Prostate gland (tissue), 2 donors: ENCODE measurements at regions not wholly inside any gene's neighbourhood (a gene's known extent, or its start where the extent isn't known, plus 50 kb on each side); places are given as distances from the start of the nearest gene placed in this dataset.

Experiments
- DNase-seq: peaks from one replicate; pipeline ENCODE4 v3.0.0-alpha.2; 2019; ENCODE audit warnings: low spot score
- H3K27ac ChIP-seq, 2 donors: fragments of 200-600 bp; sonication (generic); 2 replicates each; pipeline ENCODE4 v1.5.1; 2017 to 2019
- H3K27me3 ChIP-seq: fragments of 200-600 bp; sonication (generic); replicated peaks from 2 replicates; pipeline ENCODE4 v1.5.1; 2019; ENCODE audit not compliant: insufficient read depth
- H3K36me3 ChIP-seq, 2 donors: fragments of 200-600 bp; sonication (generic); 1 replicate in 1 of 2; 2 replicates in 1 of 2; pipeline versions ENCODE4 v1.5.1 to v1.8.1; 2017 to 2019
- H3K4me1 ChIP-seq: fragments of 200-600 bp; sonication (generic); replicated peaks from 2 replicates; pipeline ENCODE4 v1.5.1; 2019
- H3K4me3 ChIP-seq, 2 donors: fragments of 200-600 bp; sonication (generic); 2 replicates each; pipeline ENCODE4 v1.5.1; 2017 to 2019
- H3K9me3 ChIP-seq: fragments of 200-600 bp; sonication (generic); 2 replicates; pipeline ENCODE4 v1.5.1; 2017
- POLR2A ChIP-seq: fragments of 450-650 bp; IDR thresholded peaks from one replicate; pipeline ENCODE4 v1.6.1; 2016; ENCODE audit warnings: antibody characterized with exemption, mild to moderate bottlenecking
- POLR2AphosphoS5 ChIP-seq: sonication (generic); formaldehyde crosslinking; IDR thresholded peaks from one replicate; pipeline ENCODE4 v1.6.1; 2017; ENCODE audit warnings: antibody characterized with exemption
- WGBS: methylation state at CpG from one replicate; pipeline ENCODE4 v1.1.5; 2018; 5-methylcytosine and 5-hydroxymethylcytosine counted together
- intact Hi-C: fragments of 100-400 bp; cut with DNase I; formaldehyde crosslinking; loops from one replicate; pipeline ENCODE4 v1.14.2; 2022
- TF ChIP-seq, protein P1 (sequence below), 4 experiments: fragments of 200-600 bp in 2 of 4; fragments of 450-650 bp in 2 of 4; sonication (generic) in 2 of 4; IDR thresholded peaks; 1 replicate in 3 of 4; 2 replicates in 1 of 4; pipeline ENCODE4 v1.5.1; 2016 to 2019; ENCODE audit warnings: antibody characterized with exemption in 4 of 4, mild to moderate bottlenecking in 2 of 4, moderate library complexity in 2 of 4

DNA sequence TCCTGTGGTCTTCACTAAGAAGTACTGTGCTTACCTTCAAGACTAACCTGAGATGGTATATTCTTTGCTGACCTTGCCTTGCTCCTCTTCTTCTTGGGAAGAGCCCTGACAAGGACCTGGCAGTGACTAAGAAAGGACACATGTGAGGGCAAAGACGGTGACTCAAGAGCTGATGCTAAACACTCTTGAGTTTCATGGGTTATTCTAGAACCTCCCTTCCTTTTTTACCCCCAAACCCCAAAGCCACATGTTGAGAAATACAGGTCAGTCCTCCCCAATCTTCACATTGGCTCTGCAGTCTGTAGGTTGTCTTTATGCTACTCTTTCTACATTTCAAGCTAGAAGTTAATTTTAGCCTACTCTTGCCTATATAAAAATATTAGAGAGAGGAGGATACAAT, 200.6 kb downstream of the SEMA6D start:
- no peak for DNase-seq
- Histone ChIP-seq H3K27me3 (no peaks in the 10 kb centered on the region), H3K27ac (no peak overlapping the region), H3K36me3 (no peaks in the 10 kb centered on the region), H3K4me3 (no peak overlapping the region), H3K4me1 (no peaks in the 10 kb centered on the region), H3K9me3 (no peaks in the 10 kb centered on the region)
- TF ChIP-seq, protein P1, sequence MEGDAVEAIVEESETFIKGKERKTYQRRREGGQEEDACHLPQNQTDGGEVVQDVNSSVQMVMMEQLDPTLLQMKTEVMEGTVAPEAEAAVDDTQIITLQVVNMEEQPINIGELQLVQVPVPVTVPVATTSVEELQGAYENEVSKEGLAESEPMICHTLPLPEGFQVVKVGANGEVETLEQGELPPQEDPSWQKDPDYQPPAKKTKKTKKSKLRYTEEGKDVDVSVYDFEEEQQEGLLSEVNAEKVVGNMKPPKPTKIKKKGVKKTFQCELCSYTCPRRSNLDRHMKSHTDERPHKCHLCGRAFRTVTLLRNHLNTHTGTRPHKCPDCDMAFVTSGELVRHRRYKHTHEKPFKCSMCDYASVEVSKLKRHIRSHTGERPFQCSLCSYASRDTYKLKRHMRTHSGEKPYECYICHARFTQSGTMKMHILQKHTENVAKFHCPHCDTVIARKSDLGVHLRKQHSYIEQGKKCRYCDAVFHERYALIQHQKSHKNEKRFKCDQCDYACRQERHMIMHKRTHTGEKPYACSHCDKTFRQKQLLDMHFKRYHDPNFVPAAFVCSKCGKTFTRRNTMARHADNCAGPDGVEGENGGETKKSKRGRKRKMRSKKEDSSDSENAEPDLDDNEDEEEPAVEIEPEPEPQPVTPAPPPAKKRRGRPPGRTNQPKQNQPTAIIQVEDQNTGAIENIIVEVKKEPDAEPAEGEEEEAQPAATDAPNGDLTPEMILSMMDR (IDR thresholded peaks at IDR 0.05): no peak
- no peak for TF ChIP-seq POLR2A
- no peak for TF ChIP-seq POLR2AphosphoS5
- WGBS: 90% methylated on average over 1 of the region's 1 CpG
- intact Hi-C loops: no loop called here

DNA sequence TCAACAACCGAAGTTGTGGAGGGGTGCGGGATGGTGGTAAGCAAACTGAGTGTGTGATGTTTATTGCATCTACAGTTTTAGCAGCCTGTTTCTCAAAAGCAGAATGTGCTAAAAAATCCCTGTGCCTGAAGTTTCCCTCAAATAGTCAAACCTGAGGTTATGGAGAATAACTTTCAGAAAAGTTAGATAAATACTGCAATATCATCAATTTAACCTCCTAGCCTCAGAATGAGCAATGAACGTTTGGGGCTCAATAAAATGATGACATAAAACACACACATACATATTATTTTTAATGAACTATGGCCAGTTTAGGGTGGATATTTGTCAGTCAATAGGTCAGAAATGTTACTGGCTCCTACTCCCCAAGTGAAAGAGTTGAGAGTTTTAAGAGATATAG, 201.6 kb downstream of the SEMA6D start:
- intact Hi-C loops: no loop called here
- Histone ChIP-seq H3K4me3 (no peak overlapping the region), H3K9me3 (no peaks in the 10 kb centered on the region), H3K36me3 (no peaks in the 10 kb centered on the region), H3K27ac (no peak overlapping the region), H3K27me3 (no peaks in the 10 kb centered on the region), H3K4me1 (no peaks in the 10 kb centered on the region)
- DNase-seq: no peak
- TF ChIP-seq, protein P1 (IDR thresholded peaks at IDR 0.05): no peak
- TF ChIP-seq POLR2AphosphoS5 (no peak), POLR2A (no peak)
- whole genome bisulfite sequencing: 68% methylated on average over 3 of the region's 3 CpGs

DNA sequence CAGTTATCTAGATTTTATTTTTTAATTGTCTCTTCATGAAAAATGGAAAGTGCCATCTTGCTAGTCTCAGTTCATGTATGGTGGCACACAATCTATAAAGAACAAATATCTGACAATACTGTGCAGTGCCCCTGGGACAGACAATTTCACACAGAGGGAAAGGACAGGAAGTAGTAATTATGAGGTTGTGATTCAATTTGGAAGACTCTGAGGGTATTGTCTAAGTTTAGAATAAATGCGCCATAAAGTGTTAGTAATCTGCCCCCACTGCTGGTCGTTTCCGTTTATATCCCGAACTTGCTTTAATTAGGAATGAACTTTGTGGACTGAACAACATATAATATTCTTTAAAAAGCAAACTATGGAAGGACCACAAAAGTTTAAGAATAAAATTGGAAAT, 196.4 kb upstream of the SLC24A5 start:
- Histone ChIP-seq H3K4me1 (no peaks in the 10 kb centered on the region), H3K4me3 (no peak overlapping the region), H3K36me3 (no peaks in the 10 kb centered on the region), H3K9me3 (no peaks in the 10 kb centered on the region), H3K27me3 (no peaks in the 10 kb centered on the region), H3K27ac (no peak overlapping the region)
- intact Hi-C loops: no loop called here
- 80% methylated on average over 4 of the region's 4 CpGs for WGBS
- TF ChIP-seq POLR2A (no peak), POLR2AphosphoS5 (no peak)
- TF ChIP-seq, protein P1 (IDR thresholded peaks at IDR 0.05): no peak
- no peak for DNase-seq

DNA sequence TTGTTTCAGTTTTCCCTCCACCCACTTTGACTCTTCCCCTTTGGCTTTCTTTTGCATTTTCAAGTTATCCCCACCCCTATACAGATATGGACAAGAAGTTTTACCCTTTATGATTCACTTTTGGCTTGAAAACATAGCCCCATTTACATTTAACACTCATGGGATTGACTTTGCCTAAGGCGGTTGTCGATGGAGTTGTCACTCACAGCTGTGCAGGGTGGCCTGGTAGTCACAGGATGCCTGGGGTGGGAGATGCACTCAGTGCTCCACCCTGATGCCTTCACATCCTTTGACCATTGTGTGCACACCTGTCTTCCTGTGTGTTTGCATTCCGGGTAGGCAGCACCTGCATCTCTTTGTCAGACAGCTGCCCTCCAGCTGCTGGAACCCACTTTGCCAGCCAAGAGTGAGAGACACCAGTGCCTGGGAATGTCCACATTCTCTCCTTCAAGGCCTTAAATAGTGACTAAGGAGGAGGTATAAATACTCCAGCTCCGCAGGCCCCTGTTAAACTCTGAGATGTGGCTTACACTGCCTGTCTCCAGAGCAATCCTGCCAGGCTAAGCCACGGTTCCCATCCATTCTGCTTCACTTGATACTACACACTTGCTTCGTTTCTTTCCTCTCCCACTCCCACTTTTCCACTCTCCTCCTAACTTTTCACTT, 191.5 kb upstream of the SLC24A5 start:
- Histone ChIP-seq H3K9me3 (no peaks in the 10 kb centered on the region), H3K4me1 (no peaks in the 10 kb centered on the region), H3K27me3 (no peaks in the 10 kb centered on the region), H3K36me3 (no peaks in the 10 kb centered on the region), H3K4me3 (no peak overlapping the region), H3K27ac (no peak overlapping the region)
- TF ChIP-seq POLR2A (no peak), POLR2AphosphoS5 (no peak)
- TF ChIP-seq, protein P1 (IDR thresholded peaks at IDR 0.05): no peak
- no peak for DNase-seq
- 80% methylated on average over 6 of the region's 6 CpGs for WGBS
- intact Hi-C loops: no loop called here

DNA sequence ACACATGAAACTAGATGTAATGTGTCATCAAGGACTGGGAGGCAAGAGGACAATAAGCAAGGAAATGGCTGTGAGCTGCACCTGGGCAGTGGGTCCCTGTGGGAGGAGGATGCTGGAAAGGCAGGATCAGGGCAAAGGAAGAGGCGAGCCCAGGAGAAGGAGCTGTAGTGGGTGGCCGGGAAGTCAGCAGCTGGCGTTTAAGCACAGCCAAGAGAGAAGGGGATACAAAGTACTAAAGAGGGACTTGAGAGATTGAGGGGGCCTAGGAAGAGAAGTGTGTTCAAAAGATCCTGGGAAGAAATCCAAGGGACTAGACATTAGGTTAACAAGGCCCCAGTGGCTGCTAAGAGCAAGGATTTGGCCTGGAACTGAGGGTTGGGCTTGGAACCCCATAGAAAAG, 188.5 kb upstream of the SLC24A5 start:
- WGBS: 90% methylated on average over 3 of the region's 3 CpGs
- no peak for DNase-seq

More for the DNA sequence above, 188.5 kb upstream of the SLC24A5 start:
- TF ChIP-seq POLR2A (no peak), POLR2AphosphoS5 (no peak)
- TF ChIP-seq, protein P1 (IDR thresholded peaks at IDR 0.05): no peak
- Histone ChIP-seq H3K27ac (no peak overlapping the region), H3K4me3 (no peak overlapping the region), H3K4me1 (no peaks in the 10 kb centered on the region), H3K9me3 (no peaks in the 10 kb centered on the region), H3K36me3 (no peaks in the 10 kb centered on the region), H3K27me3 (no peaks in the 10 kb centered on the region)
- intact Hi-C loops: no loop called here
